SH-SY5Y (cell line): ENCODE measurements at regions not wholly inside any gene's neighbourhood (a gene's known extent, or its start where the extent isn't known, plus 50 kb on each side); places are given as distances from the start of the nearest gene placed in this dataset.

Experiments used
- GATA2 ChIP-seq: IDR thresholded peaks from 2 replicates; pipeline ENCODE4 v1.6.1; 2011; ENCODE audit warnings: mild to moderate bottlenecking, low read depth, low read length
- GATA3 ChIP-seq: IDR thresholded peaks from 2 replicates; pipeline ENCODE4 v1.6.1; 2011; ENCODE audit warnings: low read depth, mild to moderate bottlenecking, low read length, moderate library complexity

GRCh38 chr6:126907312-126907711, 211.2 kb upstream of the RSPO3 start:
- TF ChIP-seq GATA2 (no peak), GATA3 (no peak)
